Fibroblast of skin of left quadriceps (primary cell): ENCODE measurements at regions not wholly inside any gene's neighbourhood (a gene's known extent, or its start where the extent isn't known, plus 50 kb on each side); places are given as distances from the start of the nearest gene placed in this dataset.

Experiments used
- DNase-seq, 2 experiments: peaks; one replicate each; pipeline ENCODE4 v3.0.0-alpha.2; 2013; ENCODE audit warnings: low read depth in 2 of 2

DNA sequence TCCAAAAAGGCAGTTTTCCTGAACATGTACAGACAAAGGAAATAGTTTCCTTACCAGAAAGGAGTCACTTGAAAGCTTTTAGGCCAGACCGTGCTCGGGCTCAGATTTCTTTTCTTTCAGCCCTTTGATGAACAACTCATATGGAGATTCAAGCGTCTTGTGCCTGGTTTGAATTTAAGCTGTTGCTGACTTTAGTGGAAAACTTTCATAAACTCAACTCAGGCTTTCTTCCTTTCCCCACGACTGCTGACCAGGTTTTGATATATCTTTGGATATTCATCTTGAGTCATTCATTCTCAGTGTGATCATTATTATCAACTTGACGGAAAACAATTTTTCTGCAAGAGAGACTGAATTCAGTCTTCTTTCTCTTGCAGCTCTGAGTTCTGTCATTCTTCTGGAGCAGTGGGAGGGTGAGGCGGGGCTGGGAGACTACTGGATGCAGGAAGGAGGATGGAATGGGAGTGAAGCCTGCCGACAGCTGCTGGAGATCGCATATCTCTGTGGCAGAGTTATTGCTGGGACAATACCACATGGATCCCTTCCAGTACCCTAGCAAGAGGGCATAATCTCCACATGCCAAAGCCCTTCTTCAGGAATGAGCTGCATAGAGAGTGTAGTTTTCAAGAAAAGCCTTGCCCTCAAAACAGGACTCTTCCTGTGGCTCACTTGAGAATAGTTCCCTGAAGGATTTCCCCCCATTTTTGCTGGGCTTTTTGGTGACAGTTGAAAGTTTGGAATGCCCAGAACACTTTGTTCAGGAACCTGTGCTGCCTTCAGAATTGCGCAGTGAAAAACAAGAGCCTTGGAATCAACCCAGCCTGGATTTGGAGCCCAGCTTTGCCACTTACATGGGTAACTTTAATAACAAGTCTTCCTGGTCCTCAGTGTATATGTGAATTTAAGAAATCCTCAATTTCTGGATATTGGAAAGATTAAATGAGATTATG, 364.4 kb downstream of the ZNF521 start:
- DNase-seq, result peak; percentile 52 to 56

DNA sequence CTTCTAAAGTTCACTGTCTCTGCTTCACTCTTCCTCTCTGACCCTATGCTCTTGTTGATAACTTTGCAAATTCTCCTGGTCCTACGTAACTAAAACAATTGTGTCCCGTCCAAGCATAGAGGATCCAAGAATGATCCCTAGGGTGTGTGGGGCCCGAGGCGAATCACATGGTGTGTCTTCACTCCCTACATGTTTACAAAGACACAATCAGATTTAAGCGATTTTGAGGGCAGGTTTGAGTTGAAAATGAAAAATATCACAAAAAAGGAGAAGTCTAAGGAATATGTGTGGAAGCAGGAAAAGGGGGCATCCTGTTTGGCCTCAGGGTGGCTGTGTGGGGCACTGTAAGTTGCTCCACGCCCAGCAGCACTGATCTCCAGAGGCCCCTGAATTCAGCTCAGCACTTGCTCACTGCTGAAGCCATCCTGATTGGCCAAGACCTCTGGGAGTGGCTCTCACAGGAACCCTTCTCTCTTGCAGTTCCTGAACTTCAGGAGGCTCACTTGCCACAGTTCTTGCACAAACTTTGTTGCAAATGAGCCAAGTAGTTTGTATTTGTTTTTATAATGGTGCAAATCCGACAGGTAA, 363.6 kb downstream of the ZNF521 start:
- no peak for DNase-seq

DNA sequence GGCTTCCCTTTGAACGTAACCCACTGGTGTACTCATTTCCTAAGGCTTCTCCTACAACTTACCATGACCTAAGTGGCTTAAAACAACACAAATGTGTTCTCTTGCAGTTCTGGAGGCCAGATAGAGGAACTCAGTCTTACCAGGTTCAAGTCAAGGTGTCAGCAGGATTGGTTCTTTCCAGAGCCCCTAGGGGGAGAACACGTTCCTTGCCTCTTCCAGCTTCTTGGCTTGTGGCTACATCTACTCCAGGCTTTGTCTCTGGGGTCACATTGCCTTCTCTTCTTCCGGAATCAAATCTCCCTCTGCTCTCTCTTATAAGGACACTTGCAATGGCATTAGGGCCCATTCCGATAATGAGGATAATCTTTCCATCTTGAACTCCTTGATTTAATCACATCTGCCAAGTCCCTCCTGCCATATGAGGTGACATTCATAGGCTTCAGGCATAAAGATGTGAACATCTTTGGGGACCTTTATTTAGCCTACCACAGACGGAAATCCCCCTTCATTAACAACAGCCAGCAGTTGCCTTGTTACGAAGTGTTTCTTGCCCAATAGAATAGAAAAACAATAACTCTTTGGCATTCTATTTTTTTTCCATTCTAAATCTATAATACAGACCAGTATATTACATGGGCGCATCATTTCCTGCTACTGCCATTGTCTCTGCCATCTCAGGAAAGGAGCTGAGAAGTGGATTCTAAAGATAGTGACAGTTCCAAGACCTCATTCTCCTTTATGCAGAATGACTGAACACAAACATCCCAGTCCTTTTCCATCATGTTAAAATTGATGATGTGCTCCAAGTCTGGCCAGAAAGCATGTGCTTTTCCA, 362.0 kb downstream of the ZNF521 start:
- no peak for DNase-seq

DNA sequence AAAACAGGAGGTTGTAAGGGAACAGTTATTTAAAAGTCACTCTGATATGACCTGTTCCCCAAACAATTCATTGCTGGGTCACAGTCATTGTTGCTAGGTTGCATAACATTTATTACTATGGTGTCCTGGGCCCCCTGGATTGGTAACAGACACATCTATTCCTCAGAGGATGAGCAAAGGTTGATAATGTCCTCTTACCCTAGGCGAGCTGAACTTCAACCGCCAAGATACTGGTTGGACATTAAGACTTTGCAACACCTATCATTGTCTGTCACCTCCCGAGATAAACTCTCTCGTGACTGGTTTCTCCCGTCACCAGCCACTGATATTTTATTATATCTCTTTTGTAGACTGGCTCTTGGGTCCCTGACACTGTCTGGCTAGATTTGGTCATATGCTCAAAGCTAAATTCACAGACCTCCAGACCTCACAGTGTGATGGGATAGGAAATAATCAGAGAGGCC, 361.3 kb downstream of the ZNF521 start:
- DNase-seq, result no peak

DNA sequence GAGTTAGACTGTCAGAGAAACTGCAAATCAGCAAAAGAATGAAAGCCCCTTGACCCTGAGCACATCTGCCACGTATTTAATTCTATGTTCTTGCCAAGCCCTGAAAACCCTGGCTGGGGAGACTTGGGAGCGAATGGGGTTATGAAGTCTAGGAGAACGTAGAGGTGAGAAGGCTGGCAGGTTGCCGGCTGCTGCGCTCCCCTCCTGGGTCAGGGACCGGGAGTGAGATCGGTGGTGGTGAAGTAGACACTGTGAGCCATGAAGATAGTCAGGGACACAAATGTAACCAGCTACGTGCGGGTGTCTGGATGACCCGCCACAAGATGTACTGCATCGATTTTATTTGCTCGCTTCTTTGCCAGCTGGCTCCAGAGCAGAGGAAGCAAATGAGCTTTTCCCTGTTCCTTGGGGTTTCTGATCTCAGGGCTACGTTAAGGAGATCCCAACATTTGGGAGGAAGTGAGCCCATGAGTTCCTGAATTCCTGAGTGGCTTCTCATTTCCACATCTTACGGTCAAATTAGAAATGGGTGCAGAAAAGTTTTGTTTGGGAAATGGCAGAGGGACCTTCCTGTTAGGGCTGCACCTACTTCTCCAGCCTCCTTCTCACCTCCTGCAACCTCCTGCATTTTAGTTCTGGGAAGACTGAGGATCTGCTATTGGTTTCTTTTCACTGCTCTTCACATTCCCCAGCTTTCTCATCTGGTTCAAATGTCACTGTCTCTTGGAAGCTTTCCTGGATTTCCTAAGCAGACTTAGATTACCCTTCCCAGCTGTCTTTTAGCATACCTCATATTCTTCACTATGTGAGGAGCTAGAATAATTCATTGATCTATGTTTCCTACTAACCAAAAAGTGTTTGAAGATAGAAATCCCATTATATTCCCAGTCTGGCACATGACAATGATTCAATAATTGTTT, 360.6 kb downstream of the ZNF521 start:
- DNase-seq, result no peak

DNA sequence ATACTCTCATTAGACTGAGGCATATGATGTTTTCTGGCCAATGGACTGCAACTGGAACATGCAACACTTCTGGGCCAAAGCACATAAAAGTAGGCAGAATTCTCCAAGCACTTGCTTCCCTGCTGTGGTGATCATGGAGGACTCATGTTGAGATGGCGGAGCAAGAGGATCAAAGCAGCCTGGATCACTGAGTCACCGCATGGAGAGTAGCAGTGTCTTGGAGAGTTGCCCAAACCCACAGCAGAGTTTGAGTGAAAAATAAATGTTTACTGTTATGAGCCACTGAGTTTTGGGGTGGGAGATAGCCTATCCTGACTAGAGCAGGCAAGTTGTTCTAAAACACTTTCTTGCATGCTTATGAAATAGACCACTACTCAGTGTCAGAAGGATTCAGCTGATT, 359.5 kb downstream of the ZNF521 start:
- DNase-seq, result no peak

DNA sequence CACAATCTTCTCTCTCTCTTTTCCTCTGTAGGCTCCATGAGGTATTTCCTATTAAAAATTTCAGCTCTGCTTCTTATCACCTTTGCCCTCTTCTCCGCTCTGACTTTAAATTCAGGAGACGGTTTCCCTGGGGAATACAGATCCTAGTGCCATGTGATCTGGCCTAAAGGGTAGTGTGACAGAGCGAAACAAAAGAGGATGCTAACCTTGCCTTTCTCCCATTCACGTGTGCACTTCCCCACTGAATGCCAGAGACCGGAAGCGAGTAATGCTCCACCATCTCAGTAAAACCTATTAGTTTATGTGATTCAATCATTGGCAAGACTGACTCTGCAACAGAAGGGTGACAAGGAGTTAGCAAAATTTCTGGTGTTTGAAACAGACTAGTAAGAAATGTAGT, 358.3 kb downstream of the ZNF521 start:
- no peak for DNase-seq

DNA sequence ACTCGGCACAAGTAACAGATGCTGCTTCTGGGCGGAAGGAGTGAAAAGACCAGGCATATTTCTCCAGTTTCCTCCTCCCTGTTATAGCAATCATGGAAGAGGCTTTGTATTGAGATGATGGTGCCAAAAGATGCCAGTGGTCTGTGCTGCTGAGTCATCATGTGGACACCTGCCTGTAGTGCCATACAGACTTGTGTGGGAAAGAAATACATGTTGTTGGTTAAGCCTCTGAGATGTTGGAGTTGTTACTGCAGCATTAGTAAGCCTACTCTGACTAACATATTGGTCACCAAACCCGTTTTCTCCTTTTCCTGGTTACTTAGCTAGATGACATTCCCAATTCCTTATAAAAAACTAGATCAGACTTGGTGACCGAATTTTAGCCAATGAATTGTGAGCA, 356.9 kb downstream of the ZNF521 start:
- DNase-seq, result no peak

DNA sequence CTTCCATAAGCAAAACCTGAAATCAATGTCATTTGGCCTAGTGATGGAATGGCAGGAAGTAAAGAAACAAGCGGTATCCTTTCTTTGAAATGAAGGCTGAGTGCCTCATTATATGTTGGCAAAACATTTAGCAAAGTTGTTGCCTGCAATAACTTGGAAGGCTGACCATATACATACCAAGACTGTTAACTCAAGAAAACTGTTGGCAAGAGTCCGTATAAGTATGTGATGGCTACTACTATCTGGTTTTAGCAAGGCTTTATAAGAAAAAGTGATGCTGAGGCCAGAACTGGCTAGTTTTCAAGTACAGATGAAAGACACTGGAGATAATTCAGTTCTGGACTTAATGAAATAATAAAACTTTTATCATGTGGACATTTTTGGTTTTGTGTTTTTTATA, 356.2 kb downstream of the ZNF521 start:
- no peak for DNase-seq

DNA sequence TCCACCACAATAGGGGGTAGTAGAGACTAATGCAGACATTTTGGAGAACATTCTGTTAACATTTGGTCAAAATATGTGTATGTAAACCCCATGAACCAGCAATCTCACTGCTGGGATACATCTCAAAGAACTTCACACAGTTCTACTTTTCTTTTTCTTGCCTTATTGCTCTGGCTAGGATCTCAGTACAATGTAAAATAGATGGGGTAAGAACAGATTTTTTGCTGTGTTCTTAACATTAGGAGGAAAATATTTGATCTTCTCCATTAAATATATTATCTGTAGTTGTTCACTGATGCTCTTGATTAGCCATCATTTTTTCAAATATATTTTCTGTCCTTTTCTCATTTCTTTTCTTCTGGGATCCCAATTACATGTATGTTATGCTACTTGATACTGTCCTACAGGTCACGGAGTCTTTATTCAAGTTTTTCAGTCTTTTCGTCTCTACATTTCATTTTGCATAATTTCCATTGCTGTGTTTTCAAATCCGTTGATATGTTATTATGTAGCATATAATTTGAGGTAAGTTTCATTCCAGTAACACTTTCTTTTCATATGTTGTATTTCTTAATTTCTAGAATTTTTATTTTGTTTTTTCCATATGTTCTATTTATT, 352.2 kb downstream of the ZNF521 start:
- no peak for DNase-seq

DNA sequence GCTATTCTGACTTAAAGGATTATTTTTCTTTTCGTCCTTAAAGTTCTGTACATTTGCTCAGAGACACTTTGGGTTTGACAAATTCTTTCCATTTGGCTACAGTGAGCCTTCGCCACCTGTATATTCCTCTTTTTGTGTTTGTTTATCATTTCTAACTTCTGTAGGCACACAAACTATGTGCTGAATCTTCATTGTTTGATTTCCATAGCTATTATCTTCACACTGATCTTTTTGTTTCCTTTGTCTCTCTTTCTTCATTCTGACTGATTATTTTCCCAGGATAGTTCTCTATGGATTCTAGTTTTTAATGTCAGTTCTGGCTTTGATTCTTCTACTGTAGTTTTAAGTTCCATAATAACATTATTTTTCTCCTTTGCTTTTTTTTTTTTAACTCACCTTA, 350.2 kb downstream of the ZNF521 start:
- no peak for DNase-seq

DNA sequence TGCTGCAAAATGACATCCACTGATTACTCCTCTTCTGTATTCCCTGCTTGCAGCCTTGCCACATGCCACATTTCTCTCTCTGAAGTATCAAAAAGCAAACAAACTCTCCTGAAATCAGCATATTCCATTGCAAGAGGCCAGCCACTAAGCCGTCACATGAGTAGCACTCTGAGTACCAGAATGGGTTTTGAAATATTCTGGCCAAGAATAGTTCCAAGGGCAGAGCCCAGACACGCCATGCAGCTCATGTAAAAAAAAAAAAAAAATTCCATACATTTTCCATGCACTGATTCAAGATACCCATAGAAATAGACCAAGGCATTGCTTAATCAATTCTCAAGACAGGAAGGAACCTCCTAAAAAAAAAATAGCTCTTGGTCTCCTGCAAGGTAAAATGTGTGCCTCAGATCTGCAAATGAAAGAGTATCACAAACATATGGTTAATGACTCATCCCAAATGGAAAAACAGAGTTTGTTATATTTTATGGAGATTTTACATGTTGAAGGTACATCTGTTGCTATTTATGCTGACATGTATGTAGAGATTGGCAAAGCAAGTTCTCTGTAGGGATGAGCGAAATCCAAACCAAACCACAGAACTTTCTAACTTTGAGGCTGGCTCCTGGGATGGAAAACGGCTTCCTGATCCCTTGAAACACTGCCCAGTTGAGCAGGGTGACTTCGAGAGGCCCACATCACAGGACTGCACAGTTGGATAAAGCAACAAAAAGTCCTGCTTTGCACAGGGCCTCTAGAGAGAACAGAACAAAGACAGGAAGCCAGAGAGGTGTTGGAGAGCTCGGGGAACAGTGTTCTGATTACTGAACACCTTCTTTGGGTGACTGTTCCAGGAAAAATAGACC, 346.2 kb downstream of the ZNF521 start:
- DNase-seq, result peak; percentile 93

DNA sequence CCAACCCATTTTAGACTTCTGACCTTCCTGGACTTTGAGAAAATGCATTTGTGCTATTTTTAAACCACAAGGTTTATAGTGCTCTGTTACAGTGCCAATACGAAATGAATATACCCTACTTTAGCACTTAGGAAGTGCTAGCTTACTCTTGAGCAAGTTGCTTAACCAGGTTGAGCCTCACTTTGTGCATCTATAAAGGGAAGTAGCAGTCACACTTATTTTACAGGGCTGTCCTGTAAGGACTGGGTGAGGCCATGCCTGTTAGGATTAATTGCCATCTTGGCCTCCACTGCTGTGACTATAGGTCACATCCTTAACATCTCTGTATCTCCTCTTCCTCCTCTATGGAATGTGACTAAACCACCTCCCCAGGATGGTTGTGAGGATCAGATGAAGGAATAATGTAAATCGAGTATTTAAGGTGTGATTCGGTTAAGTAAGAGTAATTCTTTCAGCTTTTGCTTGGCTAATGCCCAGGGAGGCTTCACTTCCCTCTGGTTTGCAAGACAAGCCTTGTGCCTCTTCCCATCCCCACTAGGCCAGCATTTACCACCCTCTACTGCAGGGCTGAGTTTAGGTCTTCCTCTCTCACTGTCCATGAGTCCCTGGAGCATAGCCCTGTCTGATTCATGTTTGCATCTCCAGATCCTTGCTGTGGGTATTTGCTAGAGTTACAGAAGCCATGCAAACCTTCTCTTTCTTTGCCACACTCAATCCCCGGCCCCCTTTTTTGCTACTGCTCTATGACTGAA, 341.2 kb downstream of the ZNF521 start:
- DNase-seq, result no peak
